NCI-H748 treated with DMSO at 0.1 percent for 48 hours (cell line): ENCODE measurements at regions not wholly inside any gene's neighbourhood (a gene's known extent, or its start where the extent isn't known, plus 50 kb on each side); places are given as distances from the start of the nearest gene placed in this dataset.

Experiments
- DNase-seq: peaks from one replicate; lab custom pipeline; 2025; lab: John Stamatoyannopoulos, UW

- DNase-seq, result no peak
These were observed 119.0 kb downstream of the SUCNR1 start for GRCh38 chr3:151992326-151993041.

DNA sequence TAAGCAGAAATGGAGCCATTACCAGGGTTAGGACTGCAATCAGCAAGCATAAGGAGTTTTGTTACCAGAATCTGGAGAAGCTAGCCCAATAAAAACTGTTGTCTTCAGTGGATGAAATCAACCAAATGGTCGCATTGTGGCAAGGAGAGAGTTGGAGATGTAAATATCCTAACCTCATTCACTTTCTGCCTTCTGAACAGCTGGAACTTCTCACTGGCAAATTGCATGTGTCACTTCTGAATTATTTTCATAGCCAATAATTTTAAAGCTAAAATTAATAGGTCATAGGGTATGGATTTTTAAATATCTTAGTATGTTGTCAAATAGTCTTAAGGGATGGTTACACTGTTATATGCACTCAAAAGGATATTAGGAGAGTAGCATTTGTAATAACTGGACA lies 121.6 kb downstream of the SUCNR1 start:
- DNase-seq, result no peak

- DNase-seq, result no peak
These were observed 125.3 kb downstream of the SUCNR1 start for GRCh38 chr3:151998744-151999143.

GRCh38 chr3:151999936-152000335 lies 126.5 kb downstream of the SUCNR1 start:
- no peak for DNase-seq

GRCh38 chr3:152011812-152012735 lies 138.6 kb downstream of the SUCNR1 start:
- DNase-seq, result no peak

DNA sequence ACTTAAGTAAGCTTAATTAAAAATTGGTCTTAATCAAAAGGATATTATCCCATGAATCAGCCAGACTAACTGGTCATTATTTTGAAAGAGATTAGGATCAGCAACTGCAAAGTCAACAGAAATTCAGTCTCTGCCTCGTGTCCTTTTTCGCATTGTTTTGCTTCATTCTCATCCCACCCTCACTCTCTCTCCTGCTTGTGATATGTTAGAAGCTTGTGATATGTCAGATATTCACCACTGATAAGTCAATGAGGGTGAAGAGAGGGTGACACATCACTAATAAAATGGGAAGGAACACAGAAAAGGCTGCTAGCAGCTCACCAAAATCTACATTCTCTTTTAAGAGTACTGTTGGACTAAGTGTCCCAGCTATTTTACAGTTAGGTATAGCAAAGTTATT lies 146.1 kb downstream of the SUCNR1 start:
- DNase-seq, result no peak

- DNase-seq, result no peak
These were observed 148.6 kb downstream of the SUCNR1 start for GRCh38 chr3:152021951-152022461.

DNA sequence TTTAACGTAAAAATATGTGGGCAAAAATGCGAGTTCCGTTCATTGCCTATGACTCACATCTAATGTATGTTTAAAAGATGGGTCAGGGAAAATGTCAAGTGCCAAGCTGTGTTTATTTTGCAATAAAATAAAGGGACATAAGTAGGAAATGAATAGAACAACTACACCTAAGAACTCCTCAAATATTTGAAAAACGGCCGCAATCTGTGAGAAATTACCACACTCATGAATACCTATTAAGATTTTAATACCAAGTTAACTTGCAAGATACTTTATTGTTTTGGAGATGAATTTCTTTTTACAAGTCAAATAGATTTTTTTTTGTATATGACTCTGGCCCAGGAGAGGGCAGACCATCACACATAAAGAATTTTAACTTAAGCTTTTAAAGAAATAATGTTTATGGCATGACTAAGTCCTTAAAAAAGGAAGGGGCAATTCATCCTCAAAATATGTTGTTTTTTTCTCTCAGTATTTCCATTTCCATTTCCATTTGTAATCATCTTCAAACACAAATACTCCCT lies 152.7 kb downstream of the SUCNR1 start:
- peak; percentile 9 for DNase-seq

GRCh38 chr3:152030320-152030719 lies 156.9 kb downstream of the SUCNR1 start:
- DNase-seq, result no peak

DNA sequence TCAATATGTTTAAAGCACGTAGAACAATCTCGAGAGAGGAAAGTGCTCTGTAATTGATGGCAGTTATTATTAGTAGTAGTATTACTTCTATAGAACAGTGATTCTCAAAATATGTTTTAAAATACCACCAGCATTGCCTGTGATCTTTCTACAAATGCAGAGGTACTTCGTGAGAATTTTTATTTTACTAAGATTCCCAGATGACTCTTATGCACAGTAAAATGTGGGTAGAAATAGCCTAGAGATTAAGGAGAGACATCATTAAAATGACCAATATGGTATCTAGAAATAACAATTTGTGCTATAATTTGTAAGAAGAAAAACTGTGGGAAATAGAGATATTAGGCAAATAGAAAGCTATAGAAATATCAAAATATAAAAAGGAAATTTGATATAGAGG lies 157.9 kb downstream of the SUCNR1 start:
- no peak for DNase-seq

DNA sequence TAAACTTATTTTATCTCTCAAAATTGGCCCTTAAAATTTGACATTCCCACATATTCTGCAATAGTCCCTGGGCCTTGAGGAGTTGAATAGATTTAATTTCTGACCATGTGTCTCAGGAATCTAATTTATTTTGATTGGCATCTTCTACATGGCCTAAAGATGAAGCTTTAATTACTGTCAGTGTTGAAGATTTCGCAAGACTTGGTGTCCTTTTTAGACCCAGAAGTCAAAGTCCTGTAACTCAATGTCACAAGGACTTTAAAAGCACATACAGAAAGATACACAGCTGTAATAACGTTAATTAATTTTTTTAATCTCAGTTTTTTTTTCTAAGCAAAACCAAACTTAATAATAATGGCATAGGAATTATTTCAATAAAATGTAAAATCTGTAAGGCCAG lies 163.9 kb downstream of the SUCNR1 start:
- DNase-seq, result no peak

- DNase-seq, result no peak
These were observed 164.5 kb downstream of the SUCNR1 start for GRCh38 chr3:152037953-152038352.

GRCh38 chr3:152038490-152038889 lies 165.0 kb downstream of the SUCNR1 start:
- no peak for DNase-seq

DNA sequence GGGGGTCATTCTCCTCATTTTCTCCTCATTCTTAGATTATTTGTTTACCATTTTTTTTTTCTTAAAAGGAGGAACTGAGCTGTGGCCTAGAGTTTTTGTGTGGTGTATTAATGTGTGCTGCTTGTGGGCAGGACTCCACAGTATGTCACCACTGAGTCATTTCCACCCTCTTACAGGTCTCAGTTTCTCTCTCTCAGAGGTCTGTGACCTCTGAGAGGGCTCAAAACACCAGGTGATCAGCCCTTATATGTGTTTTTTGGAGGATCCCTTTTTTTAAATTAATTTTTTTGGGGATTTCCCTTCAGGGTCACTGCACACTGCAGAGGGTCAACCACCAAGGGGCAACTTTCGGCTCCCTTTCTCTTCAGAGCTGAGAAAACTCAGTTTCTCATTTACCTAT lies 166.4 kb downstream of the SUCNR1 start:
- no peak for DNase-seq

- no peak for DNase-seq
These were observed 166.9 kb downstream of the SUCNR1 start for GRCh38 chr3:152040319-152040718.

- DNase-seq, result no peak
These were observed 170.2 kb downstream of the SUCNR1 start for GRCh38 chr3:152043620-152044019.

DNA sequence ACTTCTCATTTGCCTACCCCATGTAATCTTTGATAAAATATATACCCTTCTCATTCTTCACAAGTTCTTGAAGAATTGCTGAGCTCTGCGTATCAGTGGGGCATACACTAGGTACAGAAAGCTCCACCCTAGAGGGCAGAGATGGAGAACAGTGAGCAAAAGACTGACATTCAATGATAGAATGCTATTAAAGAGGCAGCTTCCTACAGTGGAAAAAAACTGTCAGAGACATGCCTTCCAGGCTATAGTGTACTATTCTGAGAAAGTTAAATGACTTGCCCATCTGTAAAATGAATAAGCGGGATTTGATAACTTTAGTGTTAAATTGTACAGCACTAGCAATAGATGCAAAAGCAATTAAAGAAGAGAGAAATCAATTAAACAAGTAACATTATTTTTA lies 172.8 kb downstream of the SUCNR1 start:
- no peak for DNase-seq

DNA sequence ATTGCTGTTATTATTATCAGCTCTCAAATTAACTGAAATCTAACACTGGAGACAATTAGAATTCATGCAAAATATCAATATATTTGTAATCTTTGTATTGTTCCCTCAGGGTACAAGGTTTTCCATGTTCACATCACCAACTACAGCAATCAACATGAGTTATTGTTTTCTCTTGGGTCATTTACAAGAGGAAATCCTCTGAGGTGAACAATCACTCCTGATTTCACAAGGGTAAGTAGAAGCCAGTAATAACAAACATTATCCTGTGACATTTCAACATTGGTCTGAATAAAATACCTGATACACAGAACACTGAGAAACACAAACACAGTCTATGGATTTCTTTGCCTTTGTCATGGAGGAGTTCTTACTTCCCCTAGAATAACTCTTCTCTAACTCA lies 174.0 kb downstream of the SUCNR1 start:
- no peak for DNase-seq

DNA sequence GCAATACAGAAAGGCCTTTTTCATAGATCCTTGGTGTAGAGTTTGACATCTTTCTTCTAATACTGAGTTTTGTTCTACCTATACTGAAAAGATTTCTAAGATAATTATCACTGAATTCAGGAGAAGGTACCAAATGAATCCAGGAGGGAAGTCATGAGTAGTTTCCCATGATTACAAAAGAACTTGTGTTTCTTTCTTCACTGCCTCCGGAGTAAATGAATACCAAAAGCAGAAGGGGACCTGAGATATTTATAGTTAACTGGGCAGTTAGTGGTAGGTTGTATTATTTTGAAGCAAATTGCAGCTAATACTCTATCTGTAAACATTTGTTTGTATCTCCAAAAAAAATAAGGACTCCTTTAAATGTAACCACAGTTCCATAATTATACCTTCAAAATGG lies 175.4 kb downstream of the SUCNR1 start:
- DNase-seq, result no peak

- no peak for DNase-seq
These were observed 177.5 kb downstream of the SUCNR1 start for GRCh38 chr3:152050903-152051302.

- peak; percentile 59 for DNase-seq
These were observed 178.3 kb downstream of the SUCNR1 start for GRCh38 chr3:152051501-152052404.

- DNase-seq, result no peak
These were observed 180.4 kb downstream of the SUCNR1 start for GRCh38 chr3:152053866-152054265.
